Esophagus squamous epithelium (tissue), 5 donors: ENCODE measurements at regions not wholly inside any gene's neighbourhood (a gene's known extent, or its start where the extent isn't known, plus 50 kb on each side); places are given as distances from the start of the nearest gene placed in this dataset.

Experiments
- DNase-seq: peaks from one replicate; lab custom pipeline; 2025; lab: John Stamatoyannopoulos, UW
- H3K27ac ChIP-seq, 4 donors: fragments of 200-600 bp; sonication (generic); one replicate each; pipeline ENCODE4 v1.5.1; 2016 to 2019; ENCODE audit warnings: mild to moderate bottlenecking in 1 of 4
- H3K27me3 ChIP-seq, 4 donors: fragments of 200-600 bp; sonication (generic); 1 replicate in 3 of 4; 2 replicates in 1 of 4; pipeline versions ENCODE4 v1.5.1 to v1.6.0; 2017 to 2021; ENCODE audit warnings: antibody characterized with exemption in 1 of 4
- H3K36me3 ChIP-seq, 3 donors: fragments of 200-600 bp; sonication (generic); one replicate each; pipeline ENCODE4 v1.5.1; 2016 to 2019
- H3K4me1 ChIP-seq, 3 donors: fragments of 200-600 bp; sonication (generic); one replicate each; pipeline ENCODE4 v1.5.1; 2017 to 2019
- H3K4me3 ChIP-seq, 4 donors: fragments of 200-600 bp; sonication (generic); 1 replicate in 3 of 4; 2 replicates in 1 of 4; pipeline ENCODE4 v1.5.1; 2016 to 2019; ENCODE audit warnings: mild to moderate bottlenecking in 2 of 4, moderate library complexity in 1 of 4
- H3K9me3 ChIP-seq, 3 donors: fragments of 200-600 bp; sonication (generic); one replicate each; pipeline ENCODE4 v1.5.1; 2016 to 2019
- CTCF ChIP-seq, 6 experiments: fragments of 450-650 bp in 4 of 6; fragments of 200-600 bp in 2 of 6; sonication (generic) in 2 of 6; IDR thresholded peaks; one replicate each; pipeline ENCODE4 v1.5.1; 2016 to 2019; ENCODE audit warnings: antibody characterized with exemption in 6 of 6, mild to moderate bottlenecking in 4 of 6, moderate library complexity in 4 of 6
- POLR2A ChIP-seq, 4 donors: fragments of 450-650 bp; IDR thresholded peaks; one replicate each; pipeline ENCODE4 v1.6.1; 2017; ENCODE audit warnings: antibody characterized with exemption in 4 of 4, mild to moderate bottlenecking in 4 of 4, moderate library complexity in 3 of 4
- WGBS, 2 donors: methylation state at CpG; one replicate each; pipeline ENCODE4 v1.1.5; 2018; 5-methylcytosine and 5-hydroxymethylcytosine counted together
- intact Hi-C: fragments of 100-400 bp; cut with DNase I; formaldehyde crosslinking; loops from one replicate; pipeline ENCODE4 v1.15.0; 2022
- donor health status: DM: yes; HTN: yes; CAD: no.

DNA sequence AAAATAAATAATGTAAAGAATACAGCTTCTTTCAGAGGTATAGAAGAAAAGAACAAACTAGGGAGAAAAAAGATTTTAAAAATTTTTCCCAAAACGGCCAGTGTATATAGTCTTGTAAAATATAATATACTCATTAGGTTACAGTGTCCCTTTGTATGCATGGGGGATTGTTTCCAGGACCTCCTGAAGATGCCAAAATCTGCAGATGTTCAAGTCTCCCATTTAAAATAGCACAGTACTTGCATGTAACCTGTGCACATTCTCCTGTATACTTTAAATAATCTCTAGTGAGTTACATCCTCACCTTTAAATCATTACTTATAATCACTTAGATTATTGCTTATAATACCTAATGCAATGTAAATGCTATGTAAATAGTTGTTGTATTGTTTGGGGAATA, 80.6 kb upstream of the LRRTM4 start:
- no peaks in the 10 kb centered on the region for H3K9me3 ChIP-seq
- no peaks in the 10 kb centered on the region for H3K4me1 ChIP-seq
- intact Hi-C loops = no loop called here
- TF ChIP-seq CTCF (IDR thresholded peaks at IDR 0.05) = no peak
- no peak for TF ChIP-seq POLR2A (IDR thresholded peaks at IDR 0.05)
- no peak overlapping the region for H3K4me3 ChIP-seq
- H3K27ac ChIP-seq = no peak overlapping the region
- DNase-seq = no peak
- no peaks in the 10 kb centered on the region for H3K36me3 ChIP-seq
- WGBS, 2 donors = 8 to 15% methylated on average over 1 of the region's 1 CpG
- no peaks in the 10 kb centered on the region for H3K27me3 ChIP-seq

GRCh38 chr2:77604953-77605929, 83.1 kb upstream of the LRRTM4 start:
- intact Hi-C loops = no loop called here

GRCh38 chr2:77608510-77608909, 86.3 kb upstream of the LRRTM4 start:
- no peaks in the 10 kb centered on the region for H3K36me3 ChIP-seq
- H3K4me1 ChIP-seq = no peaks in the 10 kb centered on the region
- H3K9me3 ChIP-seq = peaks cover 0 to 21% (median 0%) of the 10 kb centered on the region in 3 donors
- TF ChIP-seq POLR2A (IDR thresholded peaks at IDR 0.05) = no peak
- TF ChIP-seq CTCF (IDR thresholded peaks at IDR 0.05) = no peak
- no peak for DNase-seq
- no peak overlapping the region for H3K4me3 ChIP-seq
- intact Hi-C loops = no loop called here
- H3K27ac ChIP-seq = no peak overlapping the region
- no peaks in the 10 kb centered on the region for H3K27me3 ChIP-seq

More at GRCh38 chr2:77604953-77605929, 83.1 kb upstream of the LRRTM4 start:
- Histone ChIP-seq H3K4me1 (no peaks in the 10 kb centered on the region), H3K9me3 (peaks cover 0 to 10% (median 0%) of the 10 kb centered on the region in 3 donors), H3K27ac (no peak overlapping the region), H3K4me3 (no peak overlapping the region), H3K36me3 (no peaks in the 10 kb centered on the region), H3K27me3 (no peaks in the 10 kb centered on the region)
- WGBS, 2 donors = 47 to 66% methylated on average over 3 of the region's 3 CpGs
- TF ChIP-seq CTCF (IDR thresholded peaks at IDR 0.05) = no peak
- no peak for TF ChIP-seq POLR2A (IDR thresholded peaks at IDR 0.05)
- DNase-seq = no peak

GRCh38 chr2:77629539-77629938, 107.4 kb upstream of the LRRTM4 start:
- Histone ChIP-seq H3K36me3 (no peaks in the 10 kb centered on the region), H3K9me3 (peaks cover 0 to 8% (median 0%) of the 10 kb centered on the region in 3 donors), H3K27me3 (no peaks in the 10 kb centered on the region), H3K27ac (no peak overlapping the region), H3K4me1 (no peaks in the 10 kb centered on the region), H3K4me3 (no peak overlapping the region)
- no peak for TF ChIP-seq POLR2A (IDR thresholded peaks at IDR 0.05)
- no peak for TF ChIP-seq CTCF (IDR thresholded peaks at IDR 0.05)
- intact Hi-C loops = no loop called here
- DNase-seq = no peak
- 30 to 33% methylated on average over 3 of the region's 3 CpGs for WGBS, 2 donors

DNA sequence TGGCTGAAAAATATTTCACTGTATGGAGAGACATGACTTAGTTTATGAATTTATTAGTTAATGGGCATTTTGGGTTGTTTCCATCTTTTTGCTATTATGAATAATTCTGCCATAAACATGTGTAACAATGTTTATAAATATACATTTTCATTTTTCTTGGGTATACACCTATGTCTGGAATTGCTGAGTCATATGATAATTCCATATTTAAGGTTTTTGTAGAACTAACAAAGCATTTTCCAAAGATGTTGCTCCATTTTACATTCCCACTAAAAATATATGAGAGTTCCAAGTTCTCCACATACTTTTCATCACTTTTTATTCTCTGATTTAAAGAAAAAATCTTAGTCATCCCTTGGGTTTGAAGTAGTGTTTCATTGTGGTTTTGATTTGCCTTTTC, 108.8 kb upstream of the LRRTM4 start:
- H3K4me1 ChIP-seq = no peaks in the 10 kb centered on the region
- H3K27me3 ChIP-seq = no peaks in the 10 kb centered on the region
- no peak for DNase-seq
- H3K9me3 ChIP-seq = peaks cover 0 to 8% (median 0%) of the 10 kb centered on the region in 3 donors
- H3K27ac ChIP-seq = no peak overlapping the region
- intact Hi-C loops = no loop called here
- no peak overlapping the region for H3K4me3 ChIP-seq
- TF ChIP-seq POLR2A (IDR thresholded peaks at IDR 0.05) (no peak), CTCF (IDR thresholded peaks at IDR 0.05) (no peak)
- H3K36me3 ChIP-seq = no peaks in the 10 kb centered on the region
